ENCODE measurements at regions not wholly inside any gene's neighbourhood (a gene's known extent, or its start where the extent isn't known, plus 50 kb on each side); places are given as distances from the start of the nearest gene placed in this dataset.

- no peaks in the 10 kb centered on the region for H3K4me1 ChIP-seq (ENCODE audit: control insufficient read depth, insufficient read depth, low read length)
- H2BK120ac ChIP-seq (ENCODE audit: low read depth, low read length) = no peak overlapping the region
- in situ Hi-C loops (cut with MboI; ENCODE audit: low sequenced_read_pairs) (no loop called here), intact Hi-C loops (cut with micrococcal nuclease) (no loop called here), dilution Hi-C loops (cut with HindIII; ENCODE audit: low sequenced_read_pairs, unreplicated experiment) (no loop called here)
- H2AK9ac ChIP-seq (replicated peaks; ENCODE audit: low read depth, low read length, poor library complexity) = no peak overlapping the region
- H3K9ac ChIP-seq (ENCODE audit: low read depth, low read length) = no peak overlapping the region
- no peaks in the 10 kb centered on the region for H3K9me1 ChIP-seq (ENCODE audit: insufficient read depth, low read length)
- no peak overlapping the region for H2AFZ ChIP-seq (replicated peaks; ENCODE audit: low read length, poor library complexity)
- no peak overlapping the region for H2BK20ac ChIP-seq (ENCODE audit: low read depth, low read length)
- no TSS peak for BruUV-seq (replicated peaks)
- no peak overlapping the region for H3K18ac ChIP-seq (ENCODE audit: low read depth, low read length)
- no peak overlapping the region for H3K56ac ChIP-seq (ENCODE audit: extremely low read depth, insufficient read depth, low read length)
- no peaks in the 10 kb centered on the region for H3K27me3 ChIP-seq (ENCODE audit: control insufficient read depth, insufficient read depth, low read length)
- no peaks in the 10 kb centered on the region for H4K20me1 ChIP-seq (ENCODE audit: insufficient read depth, low read length)
- DNase-seq (no peak), ATAC-seq (ENCODE audit: low read depth) (no peak)
- no peak overlapping the region for H3K23ac ChIP-seq (ENCODE audit: low read depth, low read length)
- H3K4me2 ChIP-seq (ENCODE audit: low read depth, low read length) = no peak overlapping the region
- ChIA-PET CTCF (no interaction called here), POLR2A (ENCODE audit: unreplicated experiment) (no interaction called here)
- peaks cover 7% of the 10 kb centered on the region; the same call in 1 of the 2 replicates for H3K9me3 ChIP-seq (ENCODE audit: control insufficient read depth, insufficient read depth, low read length)
- no peak overlapping the region for H3K14ac ChIP-seq (replicated peaks; ENCODE audit: low read depth, low read length)
- H2AK5ac ChIP-seq (ENCODE audit: low read depth, low read length) = no peak overlapping the region
- no peaks in the 10 kb centered on the region for H3K79me1 ChIP-seq (ENCODE audit: low read depth in 1 of 2, low read length in 2 of 2)
- 45% methylated on average over 9 of the region's 17 CpGs; no CpG with 5 or more reads in 1 of the 2 experiments for WGBS, 2 experiments (ENCODE audit: extremely low coverage in 2 of 2, insufficient read length in 1 of 2)
- no peak overlapping the region for H3K27ac ChIP-seq (ENCODE audit: insufficient read depth, low read length)
- H2BK15ac ChIP-seq (ENCODE audit: low read depth, low read length) = no peak overlapping the region
- H3K36me3 ChIP-seq (ENCODE audit: control insufficient read depth, insufficient read depth, low read length) = no peaks in the 10 kb centered on the region
- H3K4me3 ChIP-seq (ENCODE audit: insufficient read depth, low read depth, low read length) = no peak overlapping the region
- H3K4ac ChIP-seq (ENCODE audit: low read depth, low read length) = no peak overlapping the region
- no peak for TF ChIP-seq CTCF (conservative IDR thresholded peaks at IDR 0.05; ENCODE audit: low read depth, low read length)
- no peak for TF ChIP-seq NFE2L2 (IDR thresholded peaks at IDR 0.05; ENCODE audit: low read depth, low read length)
- TF ChIP-seq MAFK (IDR thresholded peaks at IDR 0.05; ENCODE audit: low read depth, low read length) = no peak
- no peak for TF ChIP-seq SMC3 (IDR thresholded peaks at IDR 0.05; ENCODE audit: low read depth, low read length)
- TF ChIP-seq USF2 (IDR thresholded peaks at IDR 0.05; ENCODE audit: low read depth, low read length) = no peak
- TF ChIP-seq BHLHE40 (IDR thresholded peaks at IDR 0.05; ENCODE audit: low read depth, low read length) = no peak
- no peak for TF ChIP-seq POLR2A (IDR thresholded peaks at IDR 0.05; ENCODE audit: low read depth, low read length)
- no peak for TF ChIP-seq RAD21 (IDR thresholded peaks at IDR 0.05; ENCODE audit: low read length)
- no peak for TF ChIP-seq CHD1 (IDR thresholded peaks at IDR 0.05; ENCODE audit: low read depth, low read length)
- no peak for TF ChIP-seq FOS (IDR thresholded peaks at IDR 0.05; ENCODE audit: low read depth, low read length)
- TF ChIP-seq ELK1 (IDR thresholded peaks at IDR 0.05; ENCODE audit: borderline replicate concordance, low read depth, low read length) = no peak
- no peak for TF ChIP-seq MXI1 (IDR thresholded peaks at IDR 0.05; ENCODE audit: borderline replicate concordance, low read depth, low read length)
- TF ChIP-seq MAZ (IDR thresholded peaks at IDR 0.05; ENCODE audit: borderline replicate concordance, low read depth, low read length) = no peak
- no peak overlapping the region for H2BK5ac ChIP-seq (ENCODE audit: low read depth, low read length, poor library complexity, severe bottlenecking)
- no peak overlapping the region for H4K91ac ChIP-seq (ENCODE audit: insufficient read depth, low read depth, low read length)
- H4K8ac ChIP-seq (ENCODE audit: low read depth in 2 of 2, low read length in 2 of 2) = no peak overlapping the region
- H4K5ac ChIP-seq (ENCODE audit: low read depth, low read length) = no peak overlapping the region
These were observed 100.5 kb downstream of the TFAP2A start for GRCh38 chr6:10314163-10314955.
